Activated naive CD4-positive, alpha-beta T cell treated with anti-CD3 and anti-CD28 coated beads, Interleukin-2, amount 10 ng/mL, durations not matched to agents 7 days and 5 days (primary cell): ENCODE measurements at regions not wholly inside any gene's neighbourhood (a gene's known extent, or its start where the extent isn't known, plus 50 kb on each side); places are given as distances from the start of the nearest gene placed in this dataset.

Source experiments
- CTCF ChIA-PET: fragments of 350-600 bp; sonication (Branson Sonifier 250); formaldehyde crosslinking; loops from one replicate; lab custom pipeline; 2021; ENCODE audit warnings: antibody characterized with exemption; lab: Charles Lee
- DNase-seq: peaks from one replicate; pipeline ENCODE4 v3.0.0-alpha.2; 2020
- H3K27ac Mint-ChIP-seq: one replicate; pipeline ENCODE4 v1.8.0; 2021; ENCODE audit warnings: mild to moderate bottlenecking, moderate library complexity, mixed read lengths
- H3K27me3 Mint-ChIP-seq: one replicate; pipeline ENCODE4 v1.8.0; 2021; ENCODE audit warnings: mild to moderate bottlenecking, mixed read lengths
- H3K36me3 Mint-ChIP-seq: one replicate; pipeline ENCODE4 v1.8.0; 2021; ENCODE audit warnings: mixed read lengths
- H3K4me1 Mint-ChIP-seq: one replicate; pipeline ENCODE4 v1.8.0; 2021; ENCODE audit warnings: mixed read lengths
- H3K4me3 Mint-ChIP-seq: one replicate; pipeline ENCODE4 v1.8.0; 2021; ENCODE audit warnings: mild to moderate bottlenecking, moderate library complexity, mixed read lengths
- H3K9me3 Mint-ChIP-seq: one replicate; pipeline ENCODE4 v1.8.0; 2021; ENCODE audit warnings: mixed read lengths

DNA sequence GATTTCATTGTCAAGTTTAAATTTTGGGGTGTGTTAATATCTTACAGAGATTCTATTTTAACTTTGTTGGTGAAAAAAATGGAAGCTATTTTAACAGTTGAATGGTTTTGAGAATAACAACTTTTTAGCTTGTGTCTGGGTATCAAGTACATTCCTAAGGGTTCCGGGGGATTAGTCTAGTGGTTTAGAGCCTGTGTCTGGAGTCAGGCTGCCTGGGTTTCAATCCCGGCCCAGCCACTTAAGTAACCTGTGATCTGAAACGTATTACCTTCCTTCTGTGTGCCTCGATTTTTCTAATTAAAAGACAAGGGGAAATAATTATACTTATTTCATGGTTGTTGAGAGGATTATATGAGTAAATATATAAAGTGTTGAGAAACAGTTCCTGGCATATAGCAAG, 288.6 kb upstream of the NR3C2 start:
- Mint-ChIP-seq H3K9me3 (no peaks in the 10 kb centered on the region), H3K36me3 (no peaks in the 10 kb centered on the region), H3K27ac (no peak overlapping the region), H3K4me1 (no peaks in the 10 kb centered on the region), H3K4me3 (no peak overlapping the region), H3K27me3 (no peaks in the 10 kb centered on the region)
- DNase-seq, result no peak
- CTCF ChIA-PET, result no interaction called here

DNA sequence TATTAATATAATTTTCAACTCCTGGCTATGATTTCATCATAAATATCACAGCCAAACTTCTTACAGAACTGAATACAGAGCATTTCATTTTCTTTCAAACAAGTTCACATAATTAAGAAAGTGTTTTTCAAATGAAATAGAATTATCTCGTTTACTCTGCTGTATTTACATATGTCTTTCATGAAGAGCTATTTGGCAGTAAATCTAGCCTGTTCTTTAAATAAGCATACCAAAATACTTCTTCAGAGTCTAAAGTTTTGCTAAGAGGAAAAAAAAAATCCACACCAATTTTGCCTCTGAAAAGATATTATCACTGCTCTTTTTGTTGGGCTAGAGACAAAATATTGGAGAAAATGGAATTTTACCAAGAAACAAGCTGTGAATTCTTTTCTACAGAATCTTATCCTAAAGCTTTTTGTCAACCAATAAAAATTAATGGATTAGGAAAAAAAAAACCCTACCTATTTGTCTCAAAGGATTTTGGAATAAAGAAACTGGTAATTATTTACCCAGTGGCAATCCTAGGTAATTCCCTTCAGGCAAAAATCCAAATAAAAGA, 287.9 kb upstream of the NR3C2 start:
- Mint-ChIP-seq H3K36me3 (no peaks in the 10 kb centered on the region), H3K4me1 (no peaks in the 10 kb centered on the region)
- CTCF ChIA-PET, result no interaction called here

DNA sequence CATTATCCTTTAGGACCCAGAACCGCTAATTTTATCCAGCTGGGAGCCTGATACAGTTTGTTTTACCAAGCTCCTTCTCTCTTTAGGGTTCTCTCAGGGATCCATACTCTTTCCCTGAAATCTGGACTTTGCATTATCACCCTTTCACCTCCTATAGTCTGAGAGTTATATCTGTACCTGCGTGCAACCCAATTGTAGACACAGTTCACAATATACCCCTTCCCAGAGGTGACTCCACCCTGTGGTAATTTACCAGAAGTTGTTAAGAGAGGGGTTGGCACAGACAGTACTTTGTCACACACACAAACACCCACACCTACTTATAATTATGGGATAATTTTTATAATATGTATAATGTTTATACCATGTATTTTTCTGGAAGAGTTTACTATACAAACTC, 275.8 kb upstream of the NR3C2 start:
- H3K27me3 Mint-ChIP-seq, result no peaks in the 10 kb centered on the region

More for the DNA sequence above, 287.9 kb upstream of the NR3C2 start:
- no peak for DNase-seq
- Mint-ChIP-seq H3K27ac (no peak overlapping the region), H3K4me3 (no peak overlapping the region), H3K9me3 (no peaks in the 10 kb centered on the region), H3K27me3 (no peaks in the 10 kb centered on the region)

DNA sequence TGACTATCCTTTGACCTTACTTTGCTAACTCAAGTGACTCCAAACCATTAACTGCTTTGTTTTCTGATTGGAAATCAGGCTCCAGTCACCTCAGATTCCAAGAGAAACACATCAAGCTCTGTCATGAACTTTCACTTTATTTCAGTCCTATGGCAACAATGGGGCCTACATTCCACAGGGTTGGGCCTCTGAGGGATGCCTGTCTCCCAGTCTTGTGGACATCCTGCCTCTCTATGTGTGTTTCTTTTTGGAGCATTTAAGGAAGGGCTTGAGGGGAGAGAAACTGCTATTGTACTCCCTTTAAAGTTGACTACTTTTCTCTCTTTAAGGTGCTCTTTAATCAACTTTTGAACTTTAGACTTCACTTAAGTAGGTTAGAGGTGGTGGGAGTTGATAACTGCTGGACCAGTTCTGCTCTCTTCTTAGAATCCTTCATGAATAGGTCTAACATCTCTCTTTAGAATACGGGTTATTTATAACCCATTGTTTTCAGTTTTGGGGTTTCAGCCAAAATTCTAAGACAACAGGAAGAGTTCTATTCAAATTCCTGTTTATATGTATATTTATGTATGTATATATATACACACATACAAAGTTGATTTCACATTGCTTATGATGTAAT, 274.3 kb upstream of the NR3C2 start:
- Mint-ChIP-seq H3K9me3 (no peaks in the 10 kb centered on the region), H3K4me3 (no peak overlapping the region), H3K27me3 (no peaks in the 10 kb centered on the region), H3K4me1 (no peaks in the 10 kb centered on the region), H3K36me3 (no peaks in the 10 kb centered on the region), H3K27ac (no peak overlapping the region)
- CTCF ChIA-PET, result no interaction called here
- DNase-seq, result no peak

More for the DNA sequence above, 275.8 kb upstream of the NR3C2 start:
- Mint-ChIP-seq H3K9me3 (no peaks in the 10 kb centered on the region), H3K4me1 (no peaks in the 10 kb centered on the region), H3K36me3 (no peaks in the 10 kb centered on the region), H3K27ac (no peak overlapping the region), H3K4me3 (no peak overlapping the region)
- no peak for DNase-seq
- CTCF ChIA-PET, result no interaction called here

DNA sequence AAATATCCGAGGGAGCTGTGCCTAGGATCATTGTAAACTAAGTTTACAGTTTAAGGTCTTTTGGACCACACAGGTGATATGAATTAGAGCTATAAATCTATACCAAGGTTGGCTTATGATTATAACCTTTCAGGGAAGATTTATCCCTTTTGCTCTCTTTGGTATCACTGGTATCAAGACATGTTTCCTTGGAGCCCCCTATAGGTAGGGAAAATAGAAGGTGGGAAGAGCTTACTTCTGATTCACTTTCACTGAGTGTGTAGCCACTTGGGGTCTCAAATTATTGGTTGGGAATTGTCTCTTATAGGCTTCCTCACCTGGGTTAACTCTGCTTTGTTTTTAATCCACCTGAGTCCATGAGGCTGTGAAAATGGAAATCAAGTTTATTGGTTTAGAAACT, 262.1 kb upstream of the NR3C2 start:
- CTCF ChIA-PET, result no interaction called here
- Mint-ChIP-seq H3K4me1 (no peaks in the 10 kb centered on the region), H3K36me3 (no peaks in the 10 kb centered on the region), H3K4me3 (no peak overlapping the region), H3K9me3 (no peaks in the 10 kb centered on the region), H3K27me3 (no peaks in the 10 kb centered on the region), H3K27ac (no peak overlapping the region)
- DNase-seq, result no peak

DNA sequence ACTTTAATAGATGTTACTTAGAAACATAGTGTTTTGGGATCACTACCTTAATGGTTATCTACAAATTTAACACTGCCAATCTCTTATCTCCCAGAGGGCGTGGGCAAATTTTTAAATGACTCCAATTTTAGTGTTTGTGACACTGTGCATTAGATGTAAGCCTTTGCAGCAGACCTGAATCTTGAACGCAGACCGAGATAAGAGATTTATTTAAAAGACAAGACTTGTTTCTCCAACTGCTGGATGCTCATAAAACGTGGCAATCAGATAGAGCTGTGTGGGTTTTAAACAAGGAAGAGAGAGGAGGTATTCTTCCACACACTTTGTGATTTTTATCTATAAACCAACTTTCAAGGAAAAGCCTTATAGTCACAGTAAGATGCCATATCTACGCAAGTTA, 252.5 kb upstream of the NR3C2 start:
- Mint-ChIP-seq H3K4me3 (no peak overlapping the region), H3K27me3 (no peaks in the 10 kb centered on the region), H3K9me3 (no peaks in the 10 kb centered on the region), H3K27ac (no peak overlapping the region), H3K4me1 (no peaks in the 10 kb centered on the region), H3K36me3 (no peaks in the 10 kb centered on the region)
- CTCF ChIA-PET, result no interaction called here
- DNase-seq, result no peak

DNA sequence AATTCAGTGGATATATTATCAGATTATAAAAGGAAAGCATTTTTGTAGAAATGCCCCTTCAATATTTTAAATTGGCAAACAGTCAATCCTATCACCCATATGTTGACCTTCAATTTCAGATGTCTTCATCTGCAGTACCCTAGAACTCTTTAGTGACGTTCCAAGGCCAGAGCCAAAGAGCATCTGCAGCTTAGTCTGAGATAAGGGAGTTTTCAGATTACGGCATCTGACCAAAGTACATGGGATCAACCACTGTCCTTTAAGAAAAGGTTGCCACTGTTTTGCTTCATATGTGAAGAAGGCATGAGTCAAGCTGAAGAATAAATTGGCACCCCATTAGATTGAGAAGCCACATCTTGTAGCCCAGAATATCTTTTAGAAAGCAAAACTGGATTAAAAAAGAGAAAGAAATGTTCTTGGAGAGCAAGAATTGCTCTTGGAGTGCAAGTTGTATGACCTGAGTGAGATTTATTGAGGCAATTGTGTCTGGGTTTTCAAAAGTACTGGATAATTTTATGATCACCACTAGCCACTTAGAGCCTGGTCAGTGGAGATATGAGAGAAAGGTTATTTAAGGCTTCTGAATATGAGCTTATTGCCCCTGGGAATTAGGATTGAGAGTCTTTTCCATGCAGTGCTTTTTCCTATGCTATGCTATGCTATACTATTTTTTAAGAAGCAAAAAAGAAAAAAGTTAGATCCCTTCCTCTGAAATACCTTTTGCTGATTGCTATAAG, 251.9 kb upstream of the NR3C2 start:
- DNase-seq, result no peak
- H3K27me3 Mint-ChIP-seq, result no peaks in the 10 kb centered on the region
- H3K27ac Mint-ChIP-seq, result no peak overlapping the region
- H3K4me1 Mint-ChIP-seq, result no peaks in the 10 kb centered on the region
- H3K36me3 Mint-ChIP-seq, result no peaks in the 10 kb centered on the region
- H3K4me3 Mint-ChIP-seq, result no peak overlapping the region
- CTCF ChIA-PET, result no interaction called here
- no peaks in the 10 kb centered on the region for H3K9me3 Mint-ChIP-seq

DNA sequence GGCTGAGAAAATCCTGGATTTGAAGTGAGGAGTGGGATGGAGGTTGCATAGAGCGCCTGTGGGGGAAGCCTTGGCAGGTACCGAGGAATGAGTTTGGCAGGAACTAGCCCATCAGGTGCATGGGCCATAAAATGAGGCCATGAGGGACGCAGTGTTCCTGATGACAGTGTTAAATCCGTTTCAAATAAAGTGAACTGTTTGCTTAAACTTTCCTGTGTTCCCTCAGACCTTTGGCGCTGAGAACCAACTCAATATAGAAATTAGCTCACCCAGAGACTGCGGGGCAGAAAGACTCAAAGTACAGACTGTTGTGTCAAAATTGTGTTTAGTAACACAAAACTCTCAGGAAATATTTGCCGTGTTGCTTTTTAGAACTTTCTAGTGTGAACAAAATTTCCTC, 250.0 kb upstream of the NR3C2 start:
- no peaks in the 10 kb centered on the region for H3K27me3 Mint-ChIP-seq
- CTCF ChIA-PET, result no interaction called here
- no peaks in the 10 kb centered on the region for H3K36me3 Mint-ChIP-seq
- no peak overlapping the region for H3K4me3 Mint-ChIP-seq
- no peak for DNase-seq
- no peaks in the 10 kb centered on the region for H3K4me1 Mint-ChIP-seq
- H3K9me3 Mint-ChIP-seq, result no peaks in the 10 kb centered on the region
- H3K27ac Mint-ChIP-seq, result no peak overlapping the region

DNA sequence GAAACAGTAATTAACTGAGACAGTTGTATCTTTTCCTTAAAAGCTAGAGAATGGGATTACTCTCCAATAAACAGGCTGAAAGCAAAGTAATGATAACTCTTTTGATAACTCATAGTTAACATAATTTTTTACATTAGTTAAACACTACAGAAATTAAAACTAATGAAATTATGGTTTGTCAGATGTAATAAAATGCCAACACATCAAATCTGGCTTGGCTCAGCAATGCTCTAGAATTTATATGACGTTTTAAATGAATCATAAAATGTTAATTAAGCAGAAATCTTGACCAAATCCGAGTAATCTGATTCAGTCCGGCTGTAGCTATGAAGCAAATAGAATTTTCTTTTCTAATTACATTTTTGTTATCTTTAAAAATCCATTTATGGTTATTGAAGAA, 244.2 kb upstream of the NR3C2 start:
- Mint-ChIP-seq H3K9me3 (no peaks in the 10 kb centered on the region), H3K27ac (no peak overlapping the region), H3K4me3 (no peak overlapping the region), H3K4me1 (no peaks in the 10 kb centered on the region), H3K36me3 (no peaks in the 10 kb centered on the region), H3K27me3 (no peaks in the 10 kb centered on the region)
- CTCF ChIA-PET, result no interaction called here
- no peak for DNase-seq

DNA sequence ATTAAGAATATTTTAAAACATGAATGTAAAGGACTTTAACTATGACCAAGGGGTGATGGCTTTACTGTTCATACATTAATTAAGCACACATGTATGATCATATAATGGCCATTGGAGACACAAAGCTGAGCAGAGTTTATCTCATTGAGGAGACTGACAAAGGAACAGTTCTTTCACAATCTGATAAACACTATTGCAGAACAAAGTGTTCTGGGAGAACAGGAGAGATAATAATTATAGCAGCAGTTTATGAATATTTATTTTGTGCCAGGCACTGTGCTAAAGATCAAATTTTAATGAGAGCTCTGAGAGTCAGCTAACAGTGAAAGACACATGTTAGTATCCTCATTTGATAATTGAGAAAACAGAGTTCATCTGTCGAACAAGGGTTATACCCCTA, 242.4 kb upstream of the NR3C2 start:
- DNase-seq, result no peak
- no peaks in the 10 kb centered on the region for H3K4me1 Mint-ChIP-seq
- no peaks in the 10 kb centered on the region for H3K9me3 Mint-ChIP-seq
- H3K27me3 Mint-ChIP-seq, result no peaks in the 10 kb centered on the region
- no peak overlapping the region for H3K27ac Mint-ChIP-seq
- no peak overlapping the region for H3K4me3 Mint-ChIP-seq
- no peaks in the 10 kb centered on the region for H3K36me3 Mint-ChIP-seq
- CTCF ChIA-PET, result no interaction called here

DNA sequence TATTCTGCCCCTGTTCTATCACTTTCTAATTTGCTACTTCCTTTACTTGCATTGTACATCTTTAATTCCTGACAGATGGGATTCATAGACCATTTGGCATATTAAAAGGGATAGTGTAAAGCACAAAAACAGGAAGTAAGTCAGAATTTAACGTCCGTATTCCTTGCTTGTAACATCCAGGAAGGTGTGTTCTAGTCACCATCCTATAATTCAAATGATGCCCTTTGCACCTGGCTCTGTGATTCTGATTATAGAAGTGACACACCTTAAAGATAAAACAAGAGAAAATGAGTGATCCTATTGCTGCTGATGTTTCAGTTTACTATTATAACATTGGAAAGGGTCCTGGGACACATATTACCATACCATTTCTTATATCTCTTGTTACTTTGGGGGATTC, 238.7 kb upstream of the NR3C2 start:
- no peaks in the 10 kb centered on the region for H3K36me3 Mint-ChIP-seq
- no peaks in the 10 kb centered on the region for H3K9me3 Mint-ChIP-seq
- no peak overlapping the region for H3K4me3 Mint-ChIP-seq
- H3K4me1 Mint-ChIP-seq, result no peaks in the 10 kb centered on the region
- no peak for DNase-seq
- H3K27ac Mint-ChIP-seq, result no peak overlapping the region
- H3K27me3 Mint-ChIP-seq, result no peaks in the 10 kb centered on the region
- CTCF ChIA-PET, result no interaction called here

DNA sequence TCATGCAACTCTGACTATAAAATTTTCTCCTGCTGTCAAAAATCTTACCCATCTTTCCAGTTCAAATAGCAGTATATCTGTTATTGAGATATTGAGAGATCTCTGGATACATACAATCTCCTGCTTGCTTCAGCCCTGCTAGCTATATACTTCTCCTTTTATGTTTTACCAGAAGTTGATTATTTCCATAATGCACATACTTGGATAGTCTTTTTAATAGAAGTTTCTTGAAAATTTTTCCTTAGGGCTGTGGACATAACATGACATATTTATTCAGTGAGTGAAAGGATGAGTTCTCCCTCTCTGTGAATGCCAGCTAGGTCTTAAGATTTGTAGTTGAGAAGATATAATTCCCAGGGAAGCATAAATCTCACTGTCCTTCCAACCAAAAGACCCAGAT, 234.1 kb upstream of the NR3C2 start:
- DNase-seq, result no peak
- Mint-ChIP-seq H3K4me1 (no peaks in the 10 kb centered on the region), H3K9me3 (no peaks in the 10 kb centered on the region), H3K4me3 (no peak overlapping the region), H3K27ac (no peak overlapping the region), H3K27me3 (no peaks in the 10 kb centered on the region), H3K36me3 (no peaks in the 10 kb centered on the region)
- CTCF ChIA-PET, result no interaction called here

DNA sequence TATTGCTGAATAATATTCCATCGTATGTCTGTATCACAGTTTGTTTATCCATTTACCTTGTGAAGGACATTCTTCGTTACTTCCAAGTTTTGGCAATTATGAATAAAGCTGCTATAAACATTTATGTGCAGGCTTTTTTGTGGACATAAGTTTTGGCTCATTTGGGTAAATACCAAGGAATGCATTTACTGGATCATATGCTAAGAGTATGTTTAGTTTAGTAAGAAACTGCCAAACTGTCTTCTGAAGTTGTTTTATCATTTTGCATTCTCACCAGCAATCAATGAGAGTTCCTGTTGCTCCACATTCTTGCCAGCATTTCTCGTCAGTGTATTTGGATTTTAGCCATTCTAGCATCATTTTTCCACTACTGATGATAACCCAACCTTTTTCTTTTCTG, 232.7 kb upstream of the NR3C2 start:
- Mint-ChIP-seq H3K4me3 (no peak overlapping the region), H3K36me3 (no peaks in the 10 kb centered on the region), H3K4me1 (no peaks in the 10 kb centered on the region), H3K27ac (no peak overlapping the region), H3K9me3 (no peaks in the 10 kb centered on the region), H3K27me3 (no peaks in the 10 kb centered on the region)
- CTCF ChIA-PET, result no interaction called here
- DNase-seq, result no peak

DNA sequence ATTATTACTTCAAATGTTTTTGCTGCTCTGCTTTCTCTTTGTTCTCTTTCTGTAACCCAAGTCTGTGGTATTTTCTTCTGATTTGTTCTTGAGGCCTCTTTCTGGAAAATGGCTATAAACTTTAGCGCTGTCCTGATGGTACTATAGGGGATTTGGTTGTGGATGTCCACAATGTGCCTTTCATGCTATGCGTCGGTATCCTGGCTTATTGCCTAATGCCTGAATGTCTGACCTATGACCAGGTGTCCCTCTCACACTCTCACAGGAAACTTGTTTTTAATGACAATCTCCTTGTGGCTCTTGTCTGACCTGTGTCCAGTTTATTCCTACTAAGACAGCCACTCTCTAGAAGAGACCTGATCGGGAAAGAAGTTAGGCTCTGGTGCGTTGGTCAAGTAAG, 222.4 kb upstream of the NR3C2 start:
- Mint-ChIP-seq H3K4me3 (no peak overlapping the region), H3K27ac (no peak overlapping the region), H3K9me3 (peaks cover 1% of the 10 kb centered on the region), H3K27me3 (no peaks in the 10 kb centered on the region), H3K36me3 (no peaks in the 10 kb centered on the region), H3K4me1 (no peaks in the 10 kb centered on the region)
- no peak for DNase-seq
- CTCF ChIA-PET, result no interaction called here

DNA sequence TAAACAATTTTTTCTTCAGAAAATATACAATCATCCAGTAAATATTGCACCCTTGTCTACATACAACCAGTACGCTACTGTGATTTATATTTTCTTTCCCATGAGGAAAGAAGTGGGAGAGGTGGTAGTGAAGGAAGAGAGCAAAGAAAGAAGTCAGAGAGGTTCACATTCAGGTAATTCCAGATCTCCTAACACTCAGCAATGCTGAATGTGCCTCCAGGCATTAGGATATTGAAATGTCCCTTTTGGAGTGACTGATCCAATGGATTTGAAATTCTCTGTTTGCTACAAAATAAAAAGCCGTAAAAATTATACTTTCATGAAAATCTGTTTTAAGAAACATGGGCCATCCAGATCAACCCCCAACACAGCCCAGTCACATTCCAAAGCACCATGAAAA, 211.9 kb upstream of the NR3C2 start:
- Mint-ChIP-seq H3K4me1 (no peaks in the 10 kb centered on the region), H3K27me3 (no peaks in the 10 kb centered on the region), H3K27ac (no peak overlapping the region), H3K9me3 (no peaks in the 10 kb centered on the region), H3K36me3 (no peaks in the 10 kb centered on the region), H3K4me3 (no peak overlapping the region)
- no peak for DNase-seq
- CTCF ChIA-PET, result interaction anchor here (0.6 kb wide), 1 partner anchor 671 kb away, joined by 3 read pairs; no protein-coding TSS in a partner anchor
